Immature natural killer cell (primary cell): ENCODE measurements at regions not wholly inside any gene's neighbourhood (a gene's known extent, or its start where the extent isn't known, plus 50 kb on each side); places are given as distances from the start of the nearest gene placed in this dataset.

Source experiments
- DNase-seq, 3 donors: peaks; one replicate each; pipeline ENCODE4 v3.0.0; 2022; ENCODE audit warnings: mixed read lengths in 1 of 3
- H3K27ac Mint-ChIP-seq, 6 donors: one replicate each; pipeline ENCODE4 v1.8.0; 2020; ENCODE audit warnings: mixed read lengths in 6 of 6, mild to moderate bottlenecking in 5 of 6, inconsistent platforms in 4 of 6, moderate library complexity in 3 of 6
- H3K27me3 Mint-ChIP-seq, 3 donors: one replicate each; pipeline ENCODE4 v1.8.0; 2020 to 2021; ENCODE audit warnings: low read depth in 3 of 3, mild to moderate bottlenecking in 3 of 3, mixed read lengths in 3 of 3, moderate library complexity in 3 of 3, inconsistent platforms in 1 of 3
- H3K36me3 Mint-ChIP-seq, 3 donors: one replicate each; pipeline ENCODE4 v1.8.0; 2020; ENCODE audit warnings: mixed read lengths in 3 of 3, inconsistent platforms in 2 of 3, mild to moderate bottlenecking in 2 of 3
- H3K4me1 Mint-ChIP-seq, 2 donors: one replicate each; pipeline ENCODE4 v1.8.0; 2020; ENCODE audit warnings: inconsistent platforms in 2 of 2, mild to moderate bottlenecking in 2 of 2, mixed read lengths in 2 of 2, moderate library complexity in 1 of 2
- H3K4me3 Mint-ChIP-seq, 5 donors: one replicate each; pipeline ENCODE4 v1.8.0; 2020; ENCODE audit warnings: mild to moderate bottlenecking in 5 of 5, mixed read lengths in 5 of 5, inconsistent platforms in 3 of 5, moderate library complexity in 3 of 5
- H3K9me3 Mint-ChIP-seq, 6 donors: one replicate each; pipeline ENCODE4 v1.8.0; 2020; ENCODE audit warnings: mild to moderate bottlenecking in 6 of 6, mixed read lengths in 6 of 6, inconsistent platforms in 4 of 6, moderate library complexity in 3 of 6

GRCh38 chr1:181390410-181391077 lies 92.8 kb upstream of the CACNA1E start:
- no peak overlapping the region for H3K27ac Mint-ChIP-seq
- H3K36me3 Mint-ChIP-seq, result no peaks in the 10 kb centered on the region
- DNase-seq, result no peak
- H3K4me1 Mint-ChIP-seq, result no peaks in the 10 kb centered on the region
- peaks cover 3 to 5% (median 3%) of the 10 kb centered on the region in 3 donors for H3K27me3 Mint-ChIP-seq
- H3K9me3 Mint-ChIP-seq, result peaks cover 0 to 2% (median 0%) of the 10 kb centered on the region in 6 donors
- no peak overlapping the region for H3K4me3 Mint-ChIP-seq

- Mint-ChIP-seq H3K36me3 (no peaks in the 10 kb centered on the region), H3K27ac (no peak overlapping the region), H3K4me3 (no peak overlapping the region), H3K4me1 (no peaks in the 10 kb centered on the region), H3K9me3 (peaks cover 0 to 2% (median 0%) of the 10 kb centered on the region in 6 donors), H3K27me3 (peaks cover 3 to 5% (median 3%) of the 10 kb centered on the region in 3 donors)
- no peak for DNase-seq
These were observed 91.9 kb upstream of the CACNA1E start for GRCh38 chr1:181391301-181391900.

GRCh38 chr1:181392133-181392532 lies 91.2 kb upstream of the CACNA1E start:
- Mint-ChIP-seq H3K36me3 (no peaks in the 10 kb centered on the region), H3K4me3 (no peak overlapping the region), H3K27me3 (peaks cover 3 to 5% (median 3%) of the 10 kb centered on the region in 3 donors), H3K27ac (no peak overlapping the region), H3K4me1 (no peaks in the 10 kb centered on the region), H3K9me3 (peaks cover 0 to 2% (median 0%) of the 10 kb centered on the region in 6 donors)
- DNase-seq, result no peak

GRCh38 chr1:181392613-181393220 lies 90.6 kb upstream of the CACNA1E start:
- H3K4me3 Mint-ChIP-seq, result no peak overlapping the region
- H3K36me3 Mint-ChIP-seq, result no peaks in the 10 kb centered on the region
- H3K9me3 Mint-ChIP-seq, result peaks cover 0 to 2% (median 0%) of the 10 kb centered on the region in 6 donors
- DNase-seq, result no peak
- H3K4me1 Mint-ChIP-seq, result no peaks in the 10 kb centered on the region
- no peak overlapping the region for H3K27ac Mint-ChIP-seq
- H3K27me3 Mint-ChIP-seq, result peaks cover 3 to 5% (median 3%) of the 10 kb centered on the region in 3 donors

GRCh38 chr1:181394766-181395165 lies 88.6 kb upstream of the CACNA1E start:
- peaks cover 3 to 5% (median 3%) of the 10 kb centered on the region in 3 donors for H3K27me3 Mint-ChIP-seq
- no peak overlapping the region for H3K27ac Mint-ChIP-seq
- H3K4me3 Mint-ChIP-seq, result no peak overlapping the region
- H3K36me3 Mint-ChIP-seq, result no peaks in the 10 kb centered on the region
- no peaks in the 10 kb centered on the region for H3K9me3 Mint-ChIP-seq
- H3K4me1 Mint-ChIP-seq, result no peaks in the 10 kb centered on the region
- DNase-seq, result no peak

GRCh38 chr1:181396171-181396670 lies 87.1 kb upstream of the CACNA1E start:
- H3K27ac Mint-ChIP-seq, result no peak overlapping the region
- no peak for DNase-seq
- H3K36me3 Mint-ChIP-seq, result no peaks in the 10 kb centered on the region
- no peak overlapping the region for H3K4me3 Mint-ChIP-seq
- H3K4me1 Mint-ChIP-seq, result no peaks in the 10 kb centered on the region
- H3K9me3 Mint-ChIP-seq, result no peaks in the 10 kb centered on the region
- peaks cover 1 to 5% (median 3%) of the 10 kb centered on the region in 3 donors for H3K27me3 Mint-ChIP-seq

- no peaks in the 10 kb centered on the region for H3K9me3 Mint-ChIP-seq
- no peaks in the 10 kb centered on the region for H3K4me1 Mint-ChIP-seq
- H3K27ac Mint-ChIP-seq, result no peak overlapping the region
- no peak overlapping the region for H3K4me3 Mint-ChIP-seq
- H3K36me3 Mint-ChIP-seq, result no peaks in the 10 kb centered on the region
- DNase-seq, result no peak
- peaks cover 1 to 5% (median 3%) of the 10 kb centered on the region in 3 donors for H3K27me3 Mint-ChIP-seq
These were observed 86.5 kb upstream of the CACNA1E start for GRCh38 chr1:181396811-181397210.

GRCh38 chr1:181397845-181398244 lies 85.5 kb upstream of the CACNA1E start:
- Mint-ChIP-seq H3K4me1 (no peaks in the 10 kb centered on the region), H3K27ac (no peak overlapping the region), H3K9me3 (no peaks in the 10 kb centered on the region), H3K36me3 (no peaks in the 10 kb centered on the region), H3K27me3 (peaks cover 0 to 1% (median 1%) of the 10 kb centered on the region in 3 donors), H3K4me3 (no peak overlapping the region)
- DNase-seq, result no peak

- Mint-ChIP-seq H3K4me3 (no peak overlapping the region), H3K27ac (no peak overlapping the region), H3K9me3 (no peaks in the 10 kb centered on the region), H3K4me1 (no peaks in the 10 kb centered on the region), H3K27me3 (peaks cover 0 to 1% (median 0%) of the 10 kb centered on the region in 3 donors), H3K36me3 (no peaks in the 10 kb centered on the region)
- DNase-seq, result no peak
These were observed 84.8 kb upstream of the CACNA1E start for GRCh38 chr1:181398544-181398943.

GRCh38 chr1:181405584-181405983 lies 77.7 kb upstream of the CACNA1E start:
- Mint-ChIP-seq H3K4me3 (no peak overlapping the region), H3K9me3 (no peaks in the 10 kb centered on the region), H3K27ac (no peak overlapping the region), H3K27me3 (peaks cover 0 to 4% (median 4%) of the 10 kb centered on the region in 3 donors), H3K36me3 (no peaks in the 10 kb centered on the region), H3K4me1 (no peaks in the 10 kb centered on the region)
- DNase-seq, result no peak

- H3K9me3 Mint-ChIP-seq, result no peaks in the 10 kb centered on the region
- no peak overlapping the region for H3K4me3 Mint-ChIP-seq
- H3K4me1 Mint-ChIP-seq, result no peaks in the 10 kb centered on the region
- no peak overlapping the region for H3K27ac Mint-ChIP-seq
- H3K27me3 Mint-ChIP-seq, result peaks cover 0 to 7% (median 4%) of the 10 kb centered on the region in 3 donors
- DNase-seq, result no peak
- no peaks in the 10 kb centered on the region for H3K36me3 Mint-ChIP-seq
These were observed 76.3 kb upstream of the CACNA1E start for GRCh38 chr1:181406989-181407388.

- H3K4me3 Mint-ChIP-seq, result no peak overlapping the region
- no peaks in the 10 kb centered on the region for H3K36me3 Mint-ChIP-seq
- no peaks in the 10 kb centered on the region for H3K9me3 Mint-ChIP-seq
- peaks cover 0 to 5% (median 4%) of the 10 kb centered on the region in 3 donors for H3K27me3 Mint-ChIP-seq
- no peaks in the 10 kb centered on the region for H3K4me1 Mint-ChIP-seq
- H3K27ac Mint-ChIP-seq, result no peak overlapping the region
- no peak for DNase-seq
These were observed 73.3 kb upstream of the CACNA1E start for GRCh38 chr1:181409981-181410380.

- Mint-ChIP-seq H3K4me1 (no peaks in the 10 kb centered on the region), H3K27me3 (peaks cover 2 to 5% (median 3%) of the 10 kb centered on the region in 3 donors), H3K36me3 (no peaks in the 10 kb centered on the region), H3K4me3 (no peak overlapping the region), H3K27ac (no peak overlapping the region), H3K9me3 (no peaks in the 10 kb centered on the region)
- no peak for DNase-seq
These were observed 70.6 kb upstream of the CACNA1E start for GRCh38 chr1:181412746-181413145.

- Mint-ChIP-seq H3K27ac (no peak overlapping the region), H3K9me3 (no peaks in the 10 kb centered on the region), H3K4me3 (no peak overlapping the region)
These were observed 70.0 kb upstream of the CACNA1E start for GRCh38 chr1:181413195-181413815.

More at GRCh38 chr1:181413195-181413815, 70.0 kb upstream of the CACNA1E start:
- DNase-seq, result no peak
- H3K27me3 Mint-ChIP-seq, result peaks cover 2 to 5% (median 3%) of the 10 kb centered on the region in 3 donors
- no peaks in the 10 kb centered on the region for H3K36me3 Mint-ChIP-seq
- H3K4me1 Mint-ChIP-seq, result no peaks in the 10 kb centered on the region
